HepG2 (cell line): ENCODE measurements at regions not wholly inside any gene's neighbourhood (a gene's known extent, or its start where the extent isn't known, plus 50 kb on each side); places are given as distances from the start of the nearest gene placed in this dataset.

ENCODE experiments used
- ATAC-seq: fragments of 200-7000 bp; cut with Tn5 transposase; 3 replicates; pipeline ENCODE4 v1.9.1; 2020; ENCODE audit warnings: mild to moderate bottlenecking, moderate library complexity
- BruUV-seq: library from RNA; stranded (reverse); fragments of 400-500 nt; replicated peaks from 2 replicates; lab custom pipeline; 2021; lab: Mats Ljungman, UMichigan
- CTCF ChIA-PET: fragments of 300-600 bp; formaldehyde crosslinking; extraction: SDS; loops from one replicate; lab custom pipeline; 2021; ENCODE audit warnings: low total read pairs, inconsistent platforms, low intra/inter-chr PET ratio; lab: Yijun Ruan, JAX
- POLR2A ChIA-PET: fragments of 350-600 bp; sonication (Branson Sonifier 250); formaldehyde crosslinking; loops from one replicate; lab custom pipeline; 2020; ENCODE audit warnings: antibody characterized with exemption, inconsistent platforms; lab: Yijun Ruan, JAX
- DNase-seq: peaks from one replicate; pipeline ENCODE4 v3.0.0-alpha.2; 2015; ENCODE audit warnings: low spot score
- FAIRE-seq: peaks from 3 replicates; lab custom pipeline; 2011; peaks lifted over from hg19 to GRCh38; lab: Jason Lieb, UNC
- H2AFZ ChIP-seq: one replicate; pipeline ENCODE4 v1.6.1; 2011; ENCODE audit warnings: low read length, inconsistent platforms
- H3K27ac ChIP-seq: fragments of 300-600 bp; 3 replicates; pipeline ENCODE4 v1.8.0; 2011; ENCODE audit warnings: mixed run types, mild to moderate bottlenecking, mixed read lengths, low read length, inconsistent platforms; ENCODE audit not compliant: insufficient read depth; ENCODE audit errors: extremely low read length
- H3K27me3 ChIP-seq, 2 experiments: fragments of 200-600 bp in 1 of 2; 2 replicates in 1 of 2; 3 replicates in 1 of 2; pipeline versions ENCODE4 v1.6.0 to v1.8.0; 2011; ENCODE audit warnings: low read length in 2 of 2, mild to moderate bottlenecking in 2 of 2, moderate library complexity in 2 of 2, inconsistent platforms in 1 of 2; ENCODE audit not compliant: insufficient read depth in 2 of 2, control insufficient read depth in 1 of 2
- H3K36me3 ChIP-seq, 2 experiments: fragments of 200-600 bp in 1 of 2; replicated peaks in 1 of 2; 2 replicates in 1 of 2; 3 replicates in 1 of 2; pipeline versions ENCODE4 v1.5.1 to v1.8.0; 2011; ENCODE audit warnings: low read length in 2 of 2, inconsistent platforms in 1 of 2; ENCODE audit not compliant: insufficient read depth in 2 of 2, control insufficient read depth in 1 of 2
- H3K4me1 ChIP-seq: 2 replicates; pipeline ENCODE4 v1.5.1; 2012; ENCODE audit warnings: low read length, inconsistent platforms; ENCODE audit not compliant: insufficient read depth
- H3K4me2 ChIP-seq: 2 replicates; pipeline ENCODE4 v1.6.0; 2011; ENCODE audit warnings: low read depth, low read length, inconsistent platforms
- H3K4me3 ChIP-seq, 3 experiments: fragments of 200-600 bp in 1 of 3; sonication (generic), shearing (Covaris generic) in 1 of 3; replicated peaks in 1 of 3; 2 replicates each; pipeline ENCODE4 v1.5.1; 2011 to 2016; ENCODE audit warnings: low read length in 3 of 3, inconsistent platforms in 2 of 3, low read depth in 2 of 3, mild to moderate bottlenecking in 2 of 3, control low read depth in 1 of 3, mixed read lengths in 1 of 3; ENCODE audit not compliant: insufficient read depth in 1 of 3
- H3K79me2 ChIP-seq: one replicate; pipeline ENCODE4 v1.6.1; 2011; ENCODE audit warnings: low read length, inconsistent platforms; ENCODE audit not compliant: insufficient read depth
- H3K9ac ChIP-seq: 2 replicates; pipeline ENCODE4 v1.6.0; 2011; ENCODE audit warnings: mild to moderate bottlenecking, low read depth, low read length, inconsistent platforms; ENCODE audit not compliant: insufficient read depth
- H3K9me3 ChIP-seq: 2 replicates; pipeline ENCODE4 v1.5.1; 2012; ENCODE audit warnings: mild to moderate bottlenecking, low read length
- H4K20me1 ChIP-seq: 2 replicates; pipeline ENCODE4 v1.6.0; 2011; ENCODE audit warnings: inconsistent platforms, mild to moderate bottlenecking, low read length, moderate library complexity; ENCODE audit not compliant: insufficient read depth
- ATAD3A ChIP-seq: sonication (generic); formaldehyde crosslinking; IDR thresholded peaks from 2 replicates; pipeline ENCODE4 v1.4.0; 2020; ENCODE audit warnings: missing genetic modification reagents
- ATF6 ChIP-seq: sonication (generic); formaldehyde crosslinking; conservative IDR thresholded peaks from 2 replicates; pipeline ENCODE4 v1.4.0; 2020; ENCODE audit warnings: missing genetic modification reagents
- BORCS8-MEF2B ChIP-seq: sonication (generic); formaldehyde crosslinking; IDR thresholded peaks from 2 replicates; pipeline ENCODE4 v1.8.0; 2022; ENCODE audit warnings: mild to moderate bottlenecking, missing genetic modification reagents
- CHCHD3 ChIP-seq: sonication (generic); formaldehyde crosslinking; IDR thresholded peaks from 2 replicates; pipeline ENCODE4 v1.8.0; 2022; ENCODE audit warnings: mild to moderate bottlenecking, missing genetic modification reagents, moderate library complexity
- FOXA1 ChIP-seq, 2 experiments: fragments of 450-650 bp in 1 of 2; sonication (generic) in 1 of 2; formaldehyde crosslinking in 1 of 2; IDR thresholded peaks; 2 replicates each; pipeline versions ENCODE4 v1.4.0 to v1.6.1; 2016 to 2020; ENCODE audit warnings: missing genetic modification reagents in 1 of 2
- FOXO1 ChIP-seq: sonication (generic); formaldehyde crosslinking; IDR thresholded peaks from 2 replicates; pipeline ENCODE4 v1.4.0; 2020; ENCODE audit warnings: missing genetic modification reagents
- JDP2 ChIP-seq: sonication (generic); formaldehyde crosslinking; IDR thresholded peaks from 2 replicates; pipeline ENCODE4 v1.8.1; 2022; ENCODE audit warnings: missing genetic modification reagents, borderline replicate concordance
- KLF12 ChIP-seq: sonication (generic); formaldehyde crosslinking; IDR thresholded peaks from 2 replicates; pipeline ENCODE4 v1.4.0; 2020; ENCODE audit warnings: missing genetic modification reagents, borderline replicate concordance
- PAX8 ChIP-seq: sonication (generic); formaldehyde crosslinking; IDR thresholded peaks from 2 replicates; pipeline ENCODE4 v1.8.0; 2022; ENCODE audit warnings: mild to moderate bottlenecking, missing genetic modification reagents, borderline replicate concordance
- PRMT3 ChIP-seq: sonication (generic); formaldehyde crosslinking; IDR thresholded peaks from 2 replicates; pipeline ENCODE4 v1.8.1; 2022; ENCODE audit warnings: low read depth, mild to moderate bottlenecking, moderate library complexity, missing genetic modification reagents, borderline replicate concordance
- XBP1 ChIP-seq: sonication (generic); formaldehyde crosslinking; IDR thresholded peaks from 2 replicates; pipeline ENCODE4 v1.5.0; 2020; ENCODE audit warnings: missing genetic modification reagents
- ZBTB42 ChIP-seq: sonication (generic); formaldehyde crosslinking; IDR thresholded peaks from 2 replicates; pipeline ENCODE4 v1.5.0; 2020; ENCODE audit warnings: mild to moderate bottlenecking, missing genetic modification reagents
- ZFP37 ChIP-seq: sonication (generic); formaldehyde crosslinking; IDR thresholded peaks from 2 replicates; pipeline ENCODE4 v1.4.0; 2020; ENCODE audit warnings: missing genetic modification reagents, borderline replicate concordance
- ZNF180 ChIP-seq: sonication (generic); formaldehyde crosslinking; IDR thresholded peaks from 2 replicates; pipeline ENCODE4 v1.4.0; 2020; ENCODE audit warnings: low read depth, missing genetic modification reagents, borderline replicate concordance
- ZNF552 ChIP-seq: sonication (generic); formaldehyde crosslinking; IDR thresholded peaks from 2 replicates; pipeline ENCODE4 v1.9.0; 2022; ENCODE audit warnings: missing genetic modification reagents, mild to moderate bottlenecking, borderline replicate concordance
- ZNF558 ChIP-seq: sonication (generic); formaldehyde crosslinking; IDR thresholded peaks from 2 replicates; pipeline ENCODE4 v1.9.0; 2022; ENCODE audit warnings: mild to moderate bottlenecking, missing genetic modification reagents, borderline replicate concordance
- ZNF564 ChIP-seq: sonication (generic); formaldehyde crosslinking; IDR thresholded peaks from 2 replicates; pipeline ENCODE4 v1.8.1; 2023; ENCODE audit warnings: mild to moderate bottlenecking, missing genetic modification reagents
- ZNF891 ChIP-seq: sonication (generic); formaldehyde crosslinking; IDR thresholded peaks from 2 replicates; pipeline ENCODE4 v1.5.0; 2020; ENCODE audit warnings: mild to moderate bottlenecking, missing genetic modification reagents
- ZSCAN31 ChIP-seq: sonication (generic); formaldehyde crosslinking; IDR thresholded peaks from 2 replicates; pipeline ENCODE4 v1.5.0; 2020; ENCODE audit warnings: low read depth, mild to moderate bottlenecking, missing genetic modification reagents
- WGBS: methylation state at CpG from one replicate; pipeline ENCODE4 v1.1.6; 2017; ENCODE audit warnings: low lambda C conversion rate; 5-methylcytosine and 5-hydroxymethylcytosine counted together
- in situ Hi-C: cut with HindIII; loops from 2 replicates; pipeline ENCODE4 v1.10.0; 2017; ENCODE audit warnings: low pct_unique_long_range_greater_than_20kb; ENCODE audit not compliant: extremely low pct_ligation_motif_present
- intact Hi-C: fragments of 100-400 bp; cut with micrococcal nuclease; formaldehyde crosslinking; loops from one replicate; pipeline ENCODE4 v1.10.0; 2022; ENCODE audit not compliant: unreplicated experiment
- TF ChIP-seq, protein P1 (sequence below): sonication (generic); formaldehyde crosslinking; IDR thresholded peaks from 2 replicates; pipeline ENCODE4 v1.5.0; 2020; ENCODE audit warnings: mild to moderate bottlenecking, low read depth, missing genetic modification reagents, borderline replicate concordance

DNA sequence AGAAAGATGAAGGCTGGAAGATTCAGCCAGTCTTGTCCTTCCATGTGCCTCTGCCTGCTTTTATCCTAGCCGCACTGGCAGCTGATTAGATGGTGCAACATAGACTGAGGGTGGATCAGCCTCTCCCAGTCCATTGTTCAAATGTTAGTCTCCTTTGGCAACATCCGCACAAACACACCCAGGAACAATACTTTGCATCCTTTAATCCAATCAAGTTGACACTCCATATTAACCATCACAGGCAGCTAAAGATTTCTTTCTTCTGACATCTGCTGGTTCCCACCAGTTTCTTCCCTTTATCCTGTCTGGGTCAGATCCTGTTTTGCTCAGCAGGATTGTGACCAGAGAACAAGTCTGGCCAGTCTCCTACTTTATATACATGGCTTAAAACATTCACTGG lies 276.5 kb upstream of the TYRP1 start (continued):
- no peak for TF ChIP-seq ZSCAN31 (CRISPR knock-in tag)

- Histone ChIP-seq H3K27ac (no peak overlapping the region), H3K4me2 (no peak overlapping the region), H2AFZ (no peak overlapping the region), H4K20me1 (no peaks in the 10 kb centered on the region), H3K9me3 (peaks cover 3% of the 10 kb centered on the region; the same call in 1 of the 2 replicates), H3K36me3 (no peaks in the 10 kb centered on the region), H3K4me3 (no peak overlapping the region), H3K79me2 (no peaks in the 10 kb centered on the region), H3K27me3 (no peaks in the 10 kb centered on the region), H3K9ac (no peak overlapping the region), H3K4me1 (no peaks in the 10 kb centered on the region)
- ChIA-PET POLR2A (no interaction called here), CTCF (no interaction called here)
- FAIRE-seq (no peak), ATAC-seq (no peak), DNase-seq (no peak)
- no TSS peak for BruUV-seq
- WGBS, result 14% methylated on average over 4 of the region's 4 CpGs
- in situ Hi-C loops (no loop called here), intact Hi-C loops (no loop called here)
- no peak for TF ChIP-seq CHCHD3
- TF ChIP-seq ZNF558, result no peak
- TF ChIP-seq KLF12, result no peak
- TF ChIP-seq ZBTB42 (CRISPR knock-in tag), result no peak
- TF ChIP-seq PAX8 (CRISPR knock-in tag), result no peak
- TF ChIP-seq ZFP37 (CRISPR knock-in tag), result no peak
- no peak for TF ChIP-seq ATAD3A (CRISPR knock-in tag)
- no peak for TF ChIP-seq XBP1 (CRISPR knock-in tag)
- TF ChIP-seq ZNF552 (CRISPR knock-in tag), result no peak
- TF ChIP-seq, protein P1, sequence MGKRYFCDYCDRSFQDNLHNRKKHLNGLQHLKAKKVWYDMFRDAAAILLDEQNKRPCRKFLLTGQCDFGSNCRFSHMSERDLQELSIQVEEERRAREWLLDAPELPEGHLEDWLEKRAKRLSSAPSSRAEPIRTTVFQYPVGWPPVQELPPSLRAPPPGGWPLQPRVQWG, result no peak
- TF ChIP-seq PRMT3, result no peak
- TF ChIP-seq ATF6, result no peak
- TF ChIP-seq ZNF564 (CRISPR knock-in tag), result no peak
- TF ChIP-seq FOXA1 (IDR thresholded peaks at IDR 0.05), result no peak
- TF ChIP-seq FOXA1 (CRISPR knock-in tag; IDR thresholded peaks at IDR 0.05), result no peak
- no peak for TF ChIP-seq ZNF891
- no peak for TF ChIP-seq FOXO1 (CRISPR knock-in tag)
- no peak for TF ChIP-seq ZNF180 (CRISPR knock-in tag)
- TF ChIP-seq JDP2 (CRISPR knock-in tag), result no peak
- no peak for TF ChIP-seq BORCS8-MEF2B (CRISPR knock-in tag)
Observed at GRCh38 chr9:12424243-12424642, 268.9 kb upstream of the TYRP1 start.
